HFFc6 (cell line): ENCODE measurements at regions not wholly inside any gene's neighbourhood (a gene's known extent, or its start where the extent isn't known, plus 50 kb on each side); places are given as distances from the start of the nearest gene placed in this dataset.

Source experiments
- DNase-seq: peaks from one replicate; pipeline ENCODE4 v3.0.0-alpha.2; 2018
- H3K27ac Mint-ChIP-seq: 2 replicates; pipeline ENCODE4 v1.8.0; 2020; ENCODE audit warnings: mild to moderate bottlenecking, mixed read lengths
- H3K27me3 Mint-ChIP-seq: 2 replicates; pipeline ENCODE4 v1.8.0; 2021; ENCODE audit warnings: mild to moderate bottlenecking, moderate library complexity, mixed read lengths; ENCODE audit not compliant: insufficient read depth
- H3K36me3 Mint-ChIP-seq: 2 replicates; pipeline ENCODE4 v1.8.0; 2021; ENCODE audit warnings: low read depth, mixed read lengths
- H3K4me1 Mint-ChIP-seq: 2 replicates; pipeline ENCODE4 v1.8.0; 2020; ENCODE audit warnings: low read depth, mixed read lengths
- H3K4me3 Mint-ChIP-seq: 2 replicates; pipeline ENCODE4 v1.8.0; 2020; ENCODE audit warnings: mild to moderate bottlenecking, moderate library complexity, mixed read lengths
- H3K9me3 Mint-ChIP-seq: 2 replicates; pipeline ENCODE4 v1.8.0; 2020; ENCODE audit warnings: mild to moderate bottlenecking, mixed read lengths
- CTCF ChIP-seq: fragments of 200-600 bp; sonication (generic); IDR thresholded peaks from 2 replicates; pipeline ENCODE4 v1.5.0; 2021; ENCODE audit warnings: antibody characterized with exemption, mild to moderate bottlenecking

GRCh38 chr2:220877897-220878296 is 694.2 kb downstream of the EPHA4 start:
- Mint-ChIP-seq H3K9me3 (no peaks in the 10 kb centered on the region; the same call in 1 of the 2 replicates), H3K27me3 (no peaks in the 10 kb centered on the region)
- DNase-seq: no peak

GRCh38 chr2:220880623-220881596 is 691.2 kb downstream of the EPHA4 start:
- H3K9me3 Mint-ChIP-seq: no peaks in the 10 kb centered on the region
- H3K4me1 Mint-ChIP-seq: peaks cover 7% of the 10 kb centered on the region; the same call in 1 of the 2 replicates
- DNase-seq: no peak
- peaks cover 2% of the 10 kb centered on the region; the same call in 1 of the 2 replicates for H3K27me3 Mint-ChIP-seq
- H3K4me3 Mint-ChIP-seq: no peak overlapping the region
- no peaks in the 10 kb centered on the region for H3K36me3 Mint-ChIP-seq
- TF ChIP-seq CTCF: no peak
- no peak overlapping the region for H3K27ac Mint-ChIP-seq

More at GRCh38 chr2:220877897-220878296, 694.2 kb downstream of the EPHA4 start:
- TF ChIP-seq CTCF: no peak
- no peaks in the 10 kb centered on the region; the same call in 1 of the 2 replicates for H3K36me3 Mint-ChIP-seq
- no peak overlapping the region for H3K27ac Mint-ChIP-seq
- H3K4me3 Mint-ChIP-seq: no peak overlapping the region
- peaks cover 7% of the 10 kb centered on the region; the same call in 1 of the 2 replicates for H3K4me1 Mint-ChIP-seq

GRCh38 chr2:220882507-220882906 is 689.6 kb downstream of the EPHA4 start:
- H3K4me1 Mint-ChIP-seq: peaks cover 7% of the 10 kb centered on the region; the same call in 1 of the 2 replicates
- peaks cover 2% of the 10 kb centered on the region; the same call in 1 of the 2 replicates for H3K27me3 Mint-ChIP-seq

GRCh38 chr2:220885593-220885992 is 686.5 kb downstream of the EPHA4 start:
- DNase-seq: no peak
- Mint-ChIP-seq H3K36me3 (peaks cover 6% of the 10 kb centered on the region; the same call in 1 of the 2 replicates), H3K4me1 (peaks cover 7% of the 10 kb centered on the region), H3K27ac (no peak overlapping the region), H3K27me3 (peaks cover 2% of the 10 kb centered on the region; the same call in 1 of the 2 replicates), H3K4me3 (no peak overlapping the region), H3K9me3 (no peaks in the 10 kb centered on the region)
- TF ChIP-seq CTCF: no peak

More at GRCh38 chr2:220882507-220882906, 689.6 kb downstream of the EPHA4 start:
- H3K27ac Mint-ChIP-seq: no peak overlapping the region
- no peaks in the 10 kb centered on the region for H3K36me3 Mint-ChIP-seq
- no peak for DNase-seq
- H3K4me3 Mint-ChIP-seq: no peak overlapping the region
- TF ChIP-seq CTCF: no peak
- H3K9me3 Mint-ChIP-seq: no peaks in the 10 kb centered on the region

GRCh38 chr2:220887271-220887870 is 684.7 kb downstream of the EPHA4 start:
- Mint-ChIP-seq H3K36me3 (peaks cover 6% of the 10 kb centered on the region; the same call in 1 of the 2 replicates), H3K4me3 (no peak overlapping the region), H3K27ac (no peak overlapping the region), H3K4me1 (peaks cover 16% of the 10 kb centered on the region), H3K27me3 (peaks cover 2% of the 10 kb centered on the region; the same call in 1 of the 2 replicates), H3K9me3 (no peaks in the 10 kb centered on the region; the same call in 1 of the 2 replicates)
- no peak for DNase-seq
- TF ChIP-seq CTCF: no peak
